Limb (tissue), 2 donors: ENCODE measurements at regions not wholly inside any gene's neighbourhood (a gene's known extent, or its start where the extent isn't known, plus 50 kb on each side); places are given as distances from the start of the nearest gene placed in this dataset.

Experiments
- DNase-seq, 2 donors: peaks; one replicate each; pipeline ENCODE4 v3.0.0-alpha.2; 2016; ENCODE audit errors: extremely low spot score in 2 of 2

- DNase-seq: no peak
Observed at GRCh38 chr14:97706819-97707218, 909.6 kb downstream of the VRK1 start.

GRCh38 chr14:97707603-97708002 is 910.4 kb downstream of the VRK1 start:
- no peak for DNase-seq

GRCh38 chr14:97709552-97709951 is 912.4 kb downstream of the VRK1 start:
- DNase-seq: no peak

- DNase-seq: no peak
Observed at GRCh38 chr14:97710726-97711125, 913.5 kb downstream of the VRK1 start.

GRCh38 chr14:97712471-97712870 is 915.3 kb downstream of the VRK1 start:
- no peak for DNase-seq

GRCh38 chr14:97713023-97713422 is 915.8 kb downstream of the VRK1 start:
- DNase-seq: no peak

GRCh38 chr14:97718886-97719442 is 921.8 kb downstream of the VRK1 start:
- no peak for DNase-seq

GRCh38 chr14:97719931-97720330 is 922.7 kb downstream of the VRK1 start:
- DNase-seq: no peak

- no peak for DNase-seq
Observed at GRCh38 chr14:97723351-97723750, 926.2 kb downstream of the VRK1 start.

- DNase-seq: no peak
Observed at GRCh38 chr14:97723819-97724218, 926.6 kb downstream of the VRK1 start.

GRCh38 chr14:97724265-97724731 is 927.1 kb downstream of the VRK1 start:
- DNase-seq: no peak

- DNase-seq: no peak
Observed at GRCh38 chr14:97726676-97727075, 929.5 kb downstream of the VRK1 start.

GRCh38 chr14:97730706-97731105 is 933.5 kb downstream of the VRK1 start:
- DNase-seq: no peak

- no peak for DNase-seq
Observed at GRCh38 chr14:97731800-97732199, 934.6 kb downstream of the VRK1 start.

- DNase-seq: no peak
Observed at GRCh38 chr14:97747316-97747715, 950.1 kb downstream of the VRK1 start.

GRCh38 chr14:97748616-97749015 is 951.4 kb downstream of the VRK1 start:
- no peak for DNase-seq

GRCh38 chr14:97757491-97757890 is 960.3 kb downstream of the VRK1 start:
- no peak for DNase-seq

- no peak for DNase-seq
Observed at GRCh38 chr14:97760050-97760449, 962.9 kb downstream of the VRK1 start.

- DNase-seq: no peak
Observed at GRCh38 chr14:97762386-97762785, 965.2 kb downstream of the VRK1 start.

GRCh38 chr14:97771340-97772045 is 974.3 kb downstream of the VRK1 start:
- no peak for DNase-seq

- DNase-seq: no peak
Observed at GRCh38 chr14:97773598-97773997, 976.4 kb downstream of the VRK1 start.

- no peak for DNase-seq
Observed at GRCh38 chr14:97776890-97777558, 979.8 kb downstream of the VRK1 start.
